ENCODE measurements at regions not wholly inside any gene's neighbourhood (a gene's known extent, or its start where the extent isn't known, plus 50 kb on each side); places are given as distances from the start of the nearest gene placed in this dataset.
"Not testable (repeated sequence)": the region's sequence is repeated elsewhere in the genome, so short reads cannot be mapped to it uniquely, and the experiment has no call there.

- Histone ChIP-seq H3K4me1 (no peaks in the 10 kb centered on the region), H3K27ac (no peak overlapping the region), H3K4me3 (no peak overlapping the region), H3K36me3 (no peaks in the 10 kb centered on the region), H3K9ac (ENCODE audit: low read depth in 2 of 2, low read length in 2 of 2) (no peak overlapping the region), H3K27me3 (no peaks in the 10 kb centered on the region), H3K9me3 (no peaks in the 10 kb centered on the region)
- intact Hi-C loops (cut with DNase I): no loop called here
- TF ChIP-seq CTCF (IDR thresholded peaks at IDR 0.05): no peak
- no peak for DNase-seq
These were observed 201.3 kb downstream of the AKAP7 start for GRCh38 chr6:131336596-131336995.

- H3K27me3 ChIP-seq; DNase-seq; H3K9ac ChIP-seq (ENCODE audit: low read depth in 2 of 2, low read length in 2 of 2); H3K27ac ChIP-seq; H3K4me3 ChIP-seq; intact Hi-C loops (cut with DNase I); H3K36me3 ChIP-seq; H3K4me1 ChIP-seq; H3K9me3 ChIP-seq: not testable (repeated sequence)
These were observed 211.6 kb downstream of the AKAP7 start for GRCh38 chr6:131346896-131347295.

GRCh38 chr6:131348572-131348971, 213.3 kb downstream of the AKAP7 start:
- no peaks in the 10 kb centered on the region for H3K36me3 ChIP-seq
- no peak overlapping the region for H3K9ac ChIP-seq (ENCODE audit: low read depth in 2 of 2, low read length in 2 of 2)
- H3K4me1 ChIP-seq: no peaks in the 10 kb centered on the region
- H3K9me3 ChIP-seq: no peaks in the 10 kb centered on the region
- DNase-seq: no peak
- H3K27me3 ChIP-seq: no peaks in the 10 kb centered on the region
- no peak overlapping the region for H3K27ac ChIP-seq
- TF ChIP-seq CTCF (IDR thresholded peaks at IDR 0.05): no peak
- intact Hi-C loops (cut with DNase I): no loop called here
- H3K4me3 ChIP-seq: no peak overlapping the region

GRCh38 chr6:131349199-131349598, 213.9 kb downstream of the AKAP7 start:
- no peak overlapping the region for H3K4me3 ChIP-seq
- H3K27ac ChIP-seq: no peak overlapping the region
- no peaks in the 10 kb centered on the region for H3K27me3 ChIP-seq
- DNase-seq: no peak
- no peaks in the 10 kb centered on the region for H3K36me3 ChIP-seq
- no peak for TF ChIP-seq CTCF (IDR thresholded peaks at IDR 0.05)
- H3K9ac ChIP-seq (ENCODE audit: low read depth in 2 of 2, low read length in 2 of 2): no peak overlapping the region
- intact Hi-C loops (cut with DNase I): no loop called here
- no peaks in the 10 kb centered on the region for H3K9me3 ChIP-seq
- no peaks in the 10 kb centered on the region for H3K4me1 ChIP-seq

- intact Hi-C loops (cut with DNase I): no loop called here
- Histone ChIP-seq H3K27me3 (no peaks in the 10 kb centered on the region), H3K4me3 (no peak overlapping the region), H3K27ac (no peak overlapping the region), H3K4me1 (no peaks in the 10 kb centered on the region), H3K9me3 (no peaks in the 10 kb centered on the region), H3K36me3 (no peaks in the 10 kb centered on the region), H3K9ac (ENCODE audit: low read depth in 2 of 2, low read length in 2 of 2) (no peak overlapping the region)
- TF ChIP-seq CTCF (IDR thresholded peaks at IDR 0.05): no peak
- DNase-seq: no peak
These were observed 217.8 kb downstream of the AKAP7 start for GRCh38 chr6:131353106-131353505.

- intact Hi-C loops (cut with DNase I): no loop called here
- H3K4me3 ChIP-seq: no peak overlapping the region
- no peaks in the 10 kb centered on the region for H3K9me3 ChIP-seq
- H3K36me3 ChIP-seq: no peaks in the 10 kb centered on the region
- no peak overlapping the region for H3K9ac ChIP-seq (ENCODE audit: low read depth in 2 of 2, low read length in 2 of 2)
- TF ChIP-seq CTCF (IDR thresholded peaks at IDR 0.05): no peak
- no peaks in the 10 kb centered on the region for H3K27me3 ChIP-seq
- no peak for DNase-seq
- no peak overlapping the region for H3K27ac ChIP-seq
- H3K4me1 ChIP-seq: no peaks in the 10 kb centered on the region
These were observed 218.6 kb downstream of the AKAP7 start for GRCh38 chr6:131353876-131354275.
